Middle frontal gyrus (tissue), 1 donor: ENCODE measurements at regions not wholly inside any gene's neighbourhood (a gene's known extent, or its start where the extent isn't known, plus 50 kb on each side); places are given as distances from the start of the nearest gene placed in this dataset.

ENCODE experiments used
- DNase-seq: peaks from one replicate; pipeline ENCODE4 v3.0.0-alpha.2; 2015; ENCODE audit warnings: low spot score; ENCODE audit errors: extremely low spot score

GRCh38 chr2:194176134-194176533, 1480.9 kb upstream of the SLC39A10 start:
- DNase-seq, result no peak

- no peak for DNase-seq
Measured at GRCh38 chr2:194166818-194167217, 1490.2 kb upstream of the SLC39A10 start.

GRCh38 chr2:194155431-194155830, 1501.6 kb upstream of the SLC39A10 start:
- no peak for DNase-seq

GRCh38 chr2:194151231-194151630, 1505.8 kb upstream of the SLC39A10 start:
- DNase-seq, result no peak

- no peak for DNase-seq
Measured at GRCh38 chr2:194135463-194135862, 1521.6 kb upstream of the SLC39A10 start.

- no peak for DNase-seq
Measured at GRCh38 chr2:194128810-194129209, 1528.2 kb upstream of the SLC39A10 start.

GRCh38 chr2:194126418-194126817, 1530.6 kb upstream of the SLC39A10 start:
- DNase-seq, result no peak

GRCh38 chr2:194116861-194117260, 1540.2 kb upstream of the SLC39A10 start:
- DNase-seq, result no peak

- DNase-seq, result no peak
Measured at GRCh38 chr2:194105358-194105757, 1551.7 kb upstream of the SLC39A10 start.

- no peak for DNase-seq
Measured at GRCh38 chr2:194104687-194105086, 1552.3 kb upstream of the SLC39A10 start.

GRCh38 chr2:194103941-194104659, 1552.9 kb upstream of the SLC39A10 start:
- DNase-seq, result no peak

GRCh38 chr2:194102546-194102945, 1554.5 kb upstream of the SLC39A10 start:
- no peak for DNase-seq

- DNase-seq, result no peak
Measured at GRCh38 chr2:194100201-194100600, 1556.8 kb upstream of the SLC39A10 start.

GRCh38 chr2:194096402-194096801, 1560.6 kb upstream of the SLC39A10 start:
- no peak for DNase-seq

- no peak for DNase-seq
Measured at GRCh38 chr2:194095359-194095758, 1561.7 kb upstream of the SLC39A10 start.

GRCh38 chr2:194090251-194090905, 1566.6 kb upstream of the SLC39A10 start:
- no peak for DNase-seq

GRCh38 chr2:194087089-194087958, 1569.7 kb upstream of the SLC39A10 start:
- DNase-seq, result no peak

- no peak for DNase-seq
Measured at GRCh38 chr2:194086129-194086528, 1570.9 kb upstream of the SLC39A10 start.

GRCh38 chr2:194079989-194080388, 1577.0 kb upstream of the SLC39A10 start:
- DNase-seq, result no peak

GRCh38 chr2:194077366-194077765, 1579.7 kb upstream of the SLC39A10 start:
- no peak for DNase-seq

- DNase-seq, result no peak
Measured at GRCh38 chr2:194062401-194062800, 1594.6 kb upstream of the SLC39A10 start.

GRCh38 chr2:194060269-194060668, 1596.8 kb upstream of the SLC39A10 start:
- DNase-seq, result no peak
